Neural cell (in vitro differentiated cells): ENCODE measurements at regions not wholly inside any gene's neighbourhood (a gene's known extent, or its start where the extent isn't known, plus 50 kb on each side); places are given as distances from the start of the nearest gene placed in this dataset.

Experiments used
- H2AFZ ChIP-seq: fragments of 200-600, 300-800 bp; sonication (generic), shearing (Covaris generic); 2 replicates; pipeline ENCODE4 v1.6.0; 2014; ENCODE audit warnings: low read depth, mild to moderate bottlenecking, antibody characterized with exemption, low read length, moderate library complexity
- H3F3A ChIP-seq: fragments of 200-600 bp; shearing (Covaris generic); 2 replicates; pipeline ENCODE4 v1.6.1; 2016; ENCODE audit warnings: mild to moderate bottlenecking, moderate library complexity, mixed read lengths, antibody characterized with exemption, low read length; ENCODE audit not compliant: insufficient read depth, poor library complexity, severe bottlenecking
- H3K27ac ChIP-seq: fragments of 200-600, 300-800 bp; sonication (generic), shearing (Covaris generic); 2 replicates; pipeline ENCODE4 v1.5.1; 2014; ENCODE audit warnings: mild to moderate bottlenecking, low read length, moderate library complexity
- H3K27me3 ChIP-seq: fragments of 300-800, 200-600 bp; sonication (generic), shearing (Covaris generic); 2 replicates; pipeline ENCODE4 v1.6.0; 2014; ENCODE audit warnings: mild to moderate bottlenecking, low read depth, low read length, moderate library complexity; ENCODE audit not compliant: insufficient read depth
- H3K36me3 ChIP-seq: fragments of 300-800, 200-600 bp; sonication (generic), shearing (Covaris generic); 2 replicates; pipeline ENCODE4 v1.5.1; 2014; ENCODE audit warnings: mild to moderate bottlenecking, antibody characterized with exemption, low read length, moderate library complexity; ENCODE audit not compliant: insufficient read depth
- H3K4me2 ChIP-seq: fragments of 300-800, 200-600 bp; sonication (generic), shearing (Covaris generic); 2 replicates; pipeline ENCODE4 v1.6.0; 2014; ENCODE audit warnings: mild to moderate bottlenecking, low read length
- H3K4me3 ChIP-seq: fragments of 300-800, 200-600 bp; sonication (generic), shearing (Covaris generic); 2 replicates; pipeline ENCODE4 v1.5.1; 2014; ENCODE audit warnings: mild to moderate bottlenecking, low read length, moderate library complexity
- H3K79me2 ChIP-seq: fragments of 200-600 bp; shearing (Covaris generic); replicated peaks from 2 replicates; pipeline ENCODE4 v1.6.0; 2014; ENCODE audit warnings: mild to moderate bottlenecking, low read length, moderate library complexity; ENCODE audit not compliant: insufficient read depth
- H3K9ac ChIP-seq: fragments of 300-800, 200-600 bp; sonication (generic), shearing (Covaris generic); 2 replicates; pipeline ENCODE4 v1.6.1; 2016; ENCODE audit warnings: mild to moderate bottlenecking, low read length, mixed read lengths
- H3K9me2 ChIP-seq: fragments of 200-600 bp; shearing (Covaris generic); 2 replicates; pipeline ENCODE4 v1.6.1; 2016; ENCODE audit warnings: mild to moderate bottlenecking, low read length, mixed read lengths; ENCODE audit not compliant: insufficient read depth
- H3K9me3 ChIP-seq: fragments of 200-600, 300-800 bp; sonication (generic), shearing (Covaris generic); 2 replicates; pipeline ENCODE4 v1.6.1; 2016; ENCODE audit warnings: mild to moderate bottlenecking, mixed run types, low read length, moderate library complexity, mixed read lengths
- H4K20me1 ChIP-seq: fragments of 200-600 bp; shearing (Covaris generic); 2 replicates; pipeline ENCODE4 v1.6.1; 2016; ENCODE audit warnings: mild to moderate bottlenecking, mixed run types; ENCODE audit not compliant: insufficient read depth
- EP300 ChIP-seq: fragments of 450-650 bp; conservative IDR thresholded peaks from 2 replicates; pipeline ENCODE4 v1.6.1; 2014; ENCODE audit warnings: antibody characterized with exemption, mild to moderate bottlenecking, moderate library complexity; ENCODE audit not compliant: poor library complexity, severe bottlenecking
- EZH2 ChIP-seq: fragments of 200-600, 300-800 bp; shearing (Covaris generic), sonication (generic); IDR thresholded peaks from 2 replicates; pipeline ENCODE4 v1.6.1; 2014; ENCODE audit warnings: antibody characterized with exemption, low read length, borderline replicate concordance, mild to moderate bottlenecking; ENCODE audit not compliant: insufficient read depth, poor library complexity, severe bottlenecking
- MXI1 ChIP-seq: fragments of 450-650 bp; conservative IDR thresholded peaks from 2 replicates; pipeline ENCODE4 v1.6.1; 2014; ENCODE audit warnings: antibody characterized with exemption, mild to moderate bottlenecking; ENCODE audit not compliant: poor library complexity, severe bottlenecking
- POLR2AphosphoS5 ChIP-seq: IDR thresholded peaks from 2 replicates; pipeline ENCODE4 v1.6.1; 2012
- RAD21 ChIP-seq: fragments of 450-650 bp; conservative IDR thresholded peaks from 2 replicates; pipeline ENCODE4 v1.6.1; 2014; ENCODE audit warnings: antibody characterized with exemption, mild to moderate bottlenecking, moderate library complexity
- SMC3 ChIP-seq: fragments of 450-650 bp; conservative IDR thresholded peaks from 2 replicates; pipeline ENCODE4 v1.6.1; 2014; ENCODE audit warnings: antibody characterized with exemption, mild to moderate bottlenecking, moderate library complexity; ENCODE audit not compliant: poor library complexity
- TAF1 ChIP-seq: IDR thresholded peaks from 2 replicates; pipeline ENCODE4 v1.6.1; 2012; ENCODE audit warnings: low read depth
- TF ChIP-seq, protein P1 (sequence below): fragments of 450-650 bp; IDR thresholded peaks from 2 replicates; pipeline ENCODE4 v1.5.1; 2014; ENCODE audit warnings: antibody characterized with exemption, mild to moderate bottlenecking, moderate library complexity; ENCODE audit not compliant: poor library complexity, severe bottlenecking
- TF ChIP-seq, protein P2 (sequence below): IDR thresholded peaks from 2 replicates; pipeline ENCODE4 v1.6.1; 2012; ENCODE audit warnings: borderline replicate concordance

DNA sequence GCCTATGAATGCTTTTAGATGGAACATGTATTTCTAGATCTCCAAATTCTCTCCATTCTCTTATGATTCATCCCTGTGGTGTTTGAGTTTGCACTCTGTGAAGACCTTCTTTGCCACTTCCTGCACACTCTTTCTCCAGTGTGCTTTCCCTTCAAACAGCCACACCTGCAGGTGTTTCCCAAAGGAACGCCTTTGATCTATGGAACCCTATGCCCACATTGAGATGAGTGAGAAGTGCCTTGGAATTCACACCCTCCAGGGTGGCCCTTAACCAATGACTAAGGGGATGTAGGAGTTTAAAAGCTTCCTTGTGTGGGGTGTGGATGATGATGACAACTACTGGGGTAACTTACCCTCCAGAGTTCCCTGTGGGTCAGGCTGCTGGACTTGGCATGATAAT is 570.1 kb downstream of the DHX35 start:
- no peak overlapping the region for H2AFZ ChIP-seq
- no peaks in the 10 kb centered on the region for H3K9me2 ChIP-seq
- H3K9ac ChIP-seq = no peak overlapping the region
- no peak overlapping the region for H3K4me2 ChIP-seq
- TF ChIP-seq SMC3 (no peak), RAD21 (no peak), TAF1 (no peak), EZH2 (no peak), EP300 (no peak), MXI1 (no peak), POLR2AphosphoS5 (no peak)
- TF ChIP-seq, protein P1, sequence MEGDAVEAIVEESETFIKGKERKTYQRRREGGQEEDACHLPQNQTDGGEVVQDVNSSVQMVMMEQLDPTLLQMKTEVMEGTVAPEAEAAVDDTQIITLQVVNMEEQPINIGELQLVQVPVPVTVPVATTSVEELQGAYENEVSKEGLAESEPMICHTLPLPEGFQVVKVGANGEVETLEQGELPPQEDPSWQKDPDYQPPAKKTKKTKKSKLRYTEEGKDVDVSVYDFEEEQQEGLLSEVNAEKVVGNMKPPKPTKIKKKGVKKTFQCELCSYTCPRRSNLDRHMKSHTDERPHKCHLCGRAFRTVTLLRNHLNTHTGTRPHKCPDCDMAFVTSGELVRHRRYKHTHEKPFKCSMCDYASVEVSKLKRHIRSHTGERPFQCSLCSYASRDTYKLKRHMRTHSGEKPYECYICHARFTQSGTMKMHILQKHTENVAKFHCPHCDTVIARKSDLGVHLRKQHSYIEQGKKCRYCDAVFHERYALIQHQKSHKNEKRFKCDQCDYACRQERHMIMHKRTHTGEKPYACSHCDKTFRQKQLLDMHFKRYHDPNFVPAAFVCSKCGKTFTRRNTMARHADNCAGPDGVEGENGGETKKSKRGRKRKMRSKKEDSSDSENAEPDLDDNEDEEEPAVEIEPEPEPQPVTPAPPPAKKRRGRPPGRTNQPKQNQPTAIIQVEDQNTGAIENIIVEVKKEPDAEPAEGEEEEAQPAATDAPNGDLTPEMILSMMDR = no peak
- TF ChIP-seq, protein P2, sequence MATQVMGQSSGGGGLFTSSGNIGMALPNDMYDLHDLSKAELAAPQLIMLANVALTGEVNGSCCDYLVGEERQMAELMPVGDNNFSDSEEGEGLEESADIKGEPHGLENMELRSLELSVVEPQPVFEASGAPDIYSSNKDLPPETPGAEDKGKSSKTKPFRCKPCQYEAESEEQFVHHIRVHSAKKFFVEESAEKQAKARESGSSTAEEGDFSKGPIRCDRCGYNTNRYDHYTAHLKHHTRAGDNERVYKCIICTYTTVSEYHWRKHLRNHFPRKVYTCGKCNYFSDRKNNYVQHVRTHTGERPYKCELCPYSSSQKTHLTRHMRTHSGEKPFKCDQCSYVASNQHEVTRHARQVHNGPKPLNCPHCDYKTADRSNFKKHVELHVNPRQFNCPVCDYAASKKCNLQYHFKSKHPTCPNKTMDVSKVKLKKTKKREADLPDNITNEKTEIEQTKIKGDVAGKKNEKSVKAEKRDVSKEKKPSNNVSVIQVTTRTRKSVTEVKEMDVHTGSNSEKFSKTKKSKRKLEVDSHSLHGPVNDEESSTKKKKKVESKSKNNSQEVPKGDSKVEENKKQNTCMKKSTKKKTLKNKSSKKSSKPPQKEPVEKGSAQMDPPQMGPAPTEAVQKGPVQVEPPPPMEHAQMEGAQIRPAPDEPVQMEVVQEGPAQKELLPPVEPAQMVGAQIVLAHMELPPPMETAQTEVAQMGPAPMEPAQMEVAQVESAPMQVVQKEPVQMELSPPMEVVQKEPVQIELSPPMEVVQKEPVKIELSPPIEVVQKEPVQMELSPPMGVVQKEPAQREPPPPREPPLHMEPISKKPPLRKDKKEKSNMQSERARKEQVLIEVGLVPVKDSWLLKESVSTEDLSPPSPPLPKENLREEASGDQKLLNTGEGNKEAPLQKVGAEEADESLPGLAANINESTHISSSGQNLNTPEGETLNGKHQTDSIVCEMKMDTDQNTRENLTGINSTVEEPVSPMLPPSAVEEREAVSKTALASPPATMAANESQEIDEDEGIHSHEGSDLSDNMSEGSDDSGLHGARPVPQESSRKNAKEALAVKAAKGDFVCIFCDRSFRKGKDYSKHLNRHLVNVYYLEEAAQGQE = no peak
- H3K79me2 ChIP-seq = no peaks in the 10 kb centered on the region
- H4K20me1 ChIP-seq = no peaks in the 10 kb centered on the region
- no peaks in the 10 kb centered on the region for H3K9me3 ChIP-seq
- no peaks in the 10 kb centered on the region for H3F3A ChIP-seq
- no peaks in the 10 kb centered on the region for H3K36me3 ChIP-seq
- no peak overlapping the region for H3K4me3 ChIP-seq
- H3K27ac ChIP-seq = no peak overlapping the region
- no peaks in the 10 kb centered on the region for H3K27me3 ChIP-seq

DNA sequence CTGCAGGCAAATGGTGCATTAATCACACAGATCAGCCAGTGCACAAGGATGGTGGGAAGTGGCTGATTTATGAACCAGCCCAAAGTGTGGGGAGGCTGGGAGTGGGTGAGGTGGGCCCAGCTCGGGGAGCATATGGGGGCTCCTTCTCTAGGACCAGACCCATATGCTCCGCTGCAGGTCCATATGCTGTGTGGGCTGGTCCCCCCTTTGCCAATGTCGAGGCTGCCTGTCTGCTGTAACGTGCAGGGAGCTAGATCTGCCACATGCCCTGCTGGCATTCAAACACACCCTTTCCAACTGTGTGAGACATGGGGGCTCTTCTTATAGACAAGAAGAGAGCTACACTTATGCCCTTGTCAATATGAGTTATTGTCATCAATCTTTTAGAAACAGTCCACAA is 566.3 kb downstream of the DHX35 start:
- TF ChIP-seq EZH2 (no peak), RAD21 (no peak)
- Histone ChIP-seq H3K27ac (no peak overlapping the region), H2AFZ (no peak overlapping the region), H3K9me2 (no peaks in the 10 kb centered on the region), H3K79me2 (no peaks in the 10 kb centered on the region), H3F3A (no peaks in the 10 kb centered on the region), H3K36me3 (no peaks in the 10 kb centered on the region), H3K27me3 (no peaks in the 10 kb centered on the region), H3K9me3 (no peaks in the 10 kb centered on the region), H3K9ac (no peak overlapping the region), H4K20me1 (no peaks in the 10 kb centered on the region), H3K4me2 (no peak overlapping the region), H3K4me3 (no peak overlapping the region)

DNA sequence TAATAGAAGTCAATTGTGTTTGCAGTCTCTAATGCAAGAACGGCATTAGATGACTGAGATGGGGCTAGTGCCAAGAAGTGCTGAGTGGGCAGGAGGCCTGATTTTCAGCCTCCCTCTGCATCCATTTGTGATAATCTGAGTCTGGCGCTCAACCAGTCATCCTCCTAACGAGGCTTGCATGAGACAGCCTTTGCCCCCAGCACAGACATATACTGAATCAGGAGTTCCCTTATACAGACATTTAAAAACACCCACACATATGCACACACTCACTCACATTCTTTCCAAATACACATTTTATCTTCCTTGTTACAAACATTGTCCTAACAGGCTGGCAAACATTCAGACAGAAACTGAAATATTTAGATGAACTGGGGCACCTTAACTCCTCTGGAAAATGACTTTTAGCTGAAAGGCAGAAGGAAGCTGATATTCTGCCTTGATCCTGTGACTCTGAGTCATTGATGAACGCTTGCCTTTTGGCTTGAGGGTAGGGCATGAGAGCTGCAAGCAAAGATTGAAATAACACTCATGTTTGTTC is 562.3 kb downstream of the DHX35 start:
- Histone ChIP-seq H3K27me3 (no peaks in the 10 kb centered on the region), H3K79me2 (no peaks in the 10 kb centered on the region), H3F3A (no peaks in the 10 kb centered on the region), H3K36me3 (no peaks in the 10 kb centered on the region), H2AFZ (no peak overlapping the region), H3K27ac (no peak overlapping the region), H3K9ac (no peak overlapping the region), H3K4me2 (no peak overlapping the region), H3K4me3 (no peak overlapping the region), H3K9me3 (no peaks in the 10 kb centered on the region), H4K20me1 (no peaks in the 10 kb centered on the region), H3K9me2 (no peaks in the 10 kb centered on the region)
- TF ChIP-seq SMC3 (no peak), EZH2 (no peak), POLR2AphosphoS5 (no peak), MXI1 (no peak), RAD21 (no peak), TAF1 (no peak), EP300 (no peak)
- TF ChIP-seq, protein P1 = no peak
- TF ChIP-seq, protein P2 = no peak
